Right lobe of liver (tissue), 4 donors: ENCODE measurements at regions not wholly inside any gene's neighbourhood (a gene's known extent, or its start where the extent isn't known, plus 50 kb on each side); places are given as distances from the start of the nearest gene placed in this dataset.

ENCODE experiments used
- POLR2A ChIP-seq: fragments of 450-650 bp; IDR thresholded peaks from one replicate; pipeline ENCODE4 v1.6.1; 2017; ENCODE audit warnings: antibody characterized with exemption, mild to moderate bottlenecking
- TF ChIP-seq, protein P1 (sequence below), 4 donors: fragments of 200-600 bp in 3 of 4; fragments of 450-650 bp in 1 of 4; IDR thresholded peaks; one replicate each; pipeline versions ENCODE4 v1.5.1 to v1.8.0; 2016 to 2022; ENCODE audit warnings: antibody characterized with exemption in 4 of 4, mild to moderate bottlenecking in 2 of 4
- donor health status: DM: no; HTN: no; CAD: no.
- donor health status: DM: no; HTN: no; CAD: no.
- donor health status: DM: no; HTN: yes; CAD: no.

DNA sequence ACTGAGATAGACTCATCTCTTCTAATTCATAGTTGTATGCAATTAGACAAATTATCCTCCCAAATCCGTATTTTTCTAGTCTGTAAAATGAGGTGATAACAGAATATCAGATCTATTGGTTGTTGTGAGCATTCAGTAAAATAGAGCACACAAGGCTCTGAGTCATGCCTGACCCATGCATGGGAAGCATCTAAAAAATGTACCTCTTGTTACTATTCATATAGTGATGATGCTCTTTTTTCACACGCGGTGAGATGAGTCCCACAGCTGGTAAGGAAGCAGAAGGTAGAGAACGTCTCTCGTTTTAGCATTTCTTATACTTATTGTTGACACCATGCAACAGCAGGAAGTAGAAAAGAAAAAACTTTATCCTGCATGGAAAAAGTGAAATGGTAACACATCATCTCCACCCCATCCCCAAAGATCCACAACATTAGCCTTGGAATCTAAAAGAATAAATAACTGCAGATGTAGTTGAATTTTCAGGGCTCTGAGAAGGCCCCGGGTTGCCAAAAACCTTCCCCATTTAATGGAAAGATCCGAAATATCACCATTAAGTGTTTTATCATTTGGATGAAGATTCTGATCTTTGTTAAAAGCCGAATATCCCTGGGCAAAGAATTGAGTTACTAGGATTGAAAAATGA, 215.6 kb downstream of the TMEM114 start:
- TF ChIP-seq, protein P1, sequence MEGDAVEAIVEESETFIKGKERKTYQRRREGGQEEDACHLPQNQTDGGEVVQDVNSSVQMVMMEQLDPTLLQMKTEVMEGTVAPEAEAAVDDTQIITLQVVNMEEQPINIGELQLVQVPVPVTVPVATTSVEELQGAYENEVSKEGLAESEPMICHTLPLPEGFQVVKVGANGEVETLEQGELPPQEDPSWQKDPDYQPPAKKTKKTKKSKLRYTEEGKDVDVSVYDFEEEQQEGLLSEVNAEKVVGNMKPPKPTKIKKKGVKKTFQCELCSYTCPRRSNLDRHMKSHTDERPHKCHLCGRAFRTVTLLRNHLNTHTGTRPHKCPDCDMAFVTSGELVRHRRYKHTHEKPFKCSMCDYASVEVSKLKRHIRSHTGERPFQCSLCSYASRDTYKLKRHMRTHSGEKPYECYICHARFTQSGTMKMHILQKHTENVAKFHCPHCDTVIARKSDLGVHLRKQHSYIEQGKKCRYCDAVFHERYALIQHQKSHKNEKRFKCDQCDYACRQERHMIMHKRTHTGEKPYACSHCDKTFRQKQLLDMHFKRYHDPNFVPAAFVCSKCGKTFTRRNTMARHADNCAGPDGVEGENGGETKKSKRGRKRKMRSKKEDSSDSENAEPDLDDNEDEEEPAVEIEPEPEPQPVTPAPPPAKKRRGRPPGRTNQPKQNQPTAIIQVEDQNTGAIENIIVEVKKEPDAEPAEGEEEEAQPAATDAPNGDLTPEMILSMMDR (IDR thresholded peaks at IDR 0.05), result no peak
- no peak for TF ChIP-seq POLR2A
